Sigmoid colon (tissue), 6 donors: ENCODE measurements at regions not wholly inside any gene's neighbourhood (a gene's known extent, or its start where the extent isn't known, plus 50 kb on each side); places are given as distances from the start of the nearest gene placed in this dataset.

ENCODE experiments used
- DNase-seq: peaks from one replicate; pipeline ENCODE4 v3.0.0-alpha.2; 2019
- H3K27ac ChIP-seq, 4 donors: fragments of 200-600 bp; sonication (generic); one replicate each; pipeline ENCODE4 v1.5.1; 2016 to 2019; ENCODE audit warnings: mild to moderate bottlenecking in 1 of 4
- H3K27me3 ChIP-seq, 3 donors: fragments of 200-600 bp; sonication (generic); one replicate each; pipeline ENCODE4 v1.5.1; 2019; ENCODE audit warnings: mild to moderate bottlenecking in 1 of 3
- H3K36me3 ChIP-seq, 4 donors: fragments of 200-600 bp; sonication (generic); one replicate each; pipeline ENCODE4 v1.5.1; 2016 to 2019
- H3K4me1 ChIP-seq, 4 donors: fragments of 200-600 bp; sonication (generic); one replicate each; pipeline ENCODE4 v1.5.1; 2017 to 2019
- H3K4me3 ChIP-seq, 4 donors: fragments of 200-600 bp; sonication (generic); one replicate each; pipeline ENCODE4 v1.5.1; 2017 to 2019; ENCODE audit warnings: mild to moderate bottlenecking in 2 of 4, moderate library complexity in 1 of 4
- H3K9me3 ChIP-seq, 4 donors: fragments of 200-600 bp in 3 of 4; sonication (generic) in 3 of 4; one replicate each; pipeline versions ENCODE4 v1.5.1 to v1.6.1; 2013 to 2019
- EP300 ChIP-seq, 4 donors: sonication (generic); formaldehyde crosslinking; IDR thresholded peaks; one replicate each; pipeline ENCODE4 v1.6.1; 2017; ENCODE audit warnings: antibody characterized with exemption in 4 of 4
- POLR2A ChIP-seq, 2 donors: fragments of 450-650 bp; IDR thresholded peaks; one replicate each; pipeline ENCODE4 v1.6.1; 2016; ENCODE audit warnings: antibody characterized with exemption in 2 of 2, mild to moderate bottlenecking in 2 of 2, moderate library complexity in 2 of 2
- POLR2AphosphoS5 ChIP-seq, 4 donors: sonication (generic); formaldehyde crosslinking; IDR thresholded peaks; one replicate each; pipeline ENCODE4 v1.6.1; 2017; ENCODE audit warnings: antibody characterized with exemption in 4 of 4
- WGBS, 2 donors: extraction: QIAGEN DNeasy Blood & Tissue Kit; methylation state at CpG; one replicate each; pipeline ENCODE4 v1.1.7; 2013; 5-methylcytosine and 5-hydroxymethylcytosine counted together
- intact Hi-C: fragments of 100-400 bp; cut with DNase I; formaldehyde crosslinking; loops from one replicate; pipeline ENCODE4 v1.15.1; 2023
- TF ChIP-seq, protein P1 (sequence below), 4 experiments: fragments of 450-650 bp in 3 of 4; fragments of 200-600 bp in 1 of 4; IDR thresholded peaks; one replicate each; pipeline ENCODE4 v1.5.1; 2016 to 2019; ENCODE audit warnings: antibody characterized with exemption in 4 of 4, mild to moderate bottlenecking in 3 of 4, moderate library complexity in 2 of 4
- donor health status: healthy with polysubstance abuse.
- donor health status: healthy.

DNA sequence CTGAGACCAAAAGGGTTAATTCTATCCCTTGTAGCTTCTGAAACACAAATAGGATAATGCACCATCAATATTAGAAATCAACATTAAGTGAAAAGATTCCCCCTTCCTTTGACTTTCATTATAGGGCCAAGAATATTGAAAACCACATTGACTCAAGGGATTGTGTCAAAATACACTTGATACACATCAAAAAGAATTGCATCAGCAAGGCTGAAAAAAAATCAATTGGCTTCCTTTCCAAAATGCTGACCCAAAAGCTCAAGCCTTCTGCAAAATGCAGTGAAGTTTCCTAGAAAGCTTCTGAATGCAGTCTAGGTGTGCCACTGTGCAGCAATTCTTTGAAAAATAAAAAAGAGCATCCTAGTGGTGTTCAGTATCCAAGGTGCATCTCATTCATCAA lies 674.4 kb downstream of the TOX3 start:
- H3K9me3 ChIP-seq, result no peaks in the 10 kb centered on the region

DNA sequence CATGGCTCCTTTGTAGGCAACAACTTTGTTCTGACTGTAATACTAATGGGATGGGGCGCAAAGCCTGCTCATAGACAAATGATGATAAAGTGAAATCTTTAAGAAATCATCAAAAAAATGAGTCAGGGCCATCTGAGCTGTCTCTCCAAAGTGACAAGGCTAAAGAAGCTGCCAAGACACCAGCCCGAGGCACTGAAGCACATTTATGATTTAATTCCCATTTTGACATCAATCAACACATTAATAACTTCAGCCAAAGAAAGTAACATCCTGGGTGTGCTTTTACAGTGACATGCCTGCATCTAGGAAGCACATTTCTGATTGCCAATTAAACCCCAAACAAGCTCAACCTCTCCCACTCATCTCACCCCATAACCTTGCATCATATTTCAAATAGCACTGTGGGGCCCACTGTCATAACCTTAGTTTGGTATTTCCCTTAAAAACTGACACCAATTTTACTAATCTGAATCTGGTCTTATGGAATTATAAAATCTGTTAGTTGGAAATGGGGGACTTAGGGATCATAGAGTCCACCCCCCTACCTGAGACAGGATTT lies 676.6 kb downstream of the TOX3 start:
- no peaks in the 10 kb centered on the region for H3K4me1 ChIP-seq
- no peak for DNase-seq
- WGBS, 2 donors, result 74 to 83% methylated on average over 2 of the region's 2 CpGs
- H3K36me3 ChIP-seq, result no peaks in the 10 kb centered on the region
- H3K9me3 ChIP-seq, result no peaks in the 10 kb centered on the region
- no peak overlapping the region for H3K4me3 ChIP-seq
- H3K27ac ChIP-seq, result no peak overlapping the region
- intact Hi-C loops, result no loop called here
- TF ChIP-seq EP300 (IDR thresholded peaks at IDR 0.05) (no peak), POLR2AphosphoS5 (IDR thresholded peaks at IDR 0.05) (no peak), POLR2A (IDR thresholded peaks at IDR 0.05) (no peak)
- TF ChIP-seq, protein P1, sequence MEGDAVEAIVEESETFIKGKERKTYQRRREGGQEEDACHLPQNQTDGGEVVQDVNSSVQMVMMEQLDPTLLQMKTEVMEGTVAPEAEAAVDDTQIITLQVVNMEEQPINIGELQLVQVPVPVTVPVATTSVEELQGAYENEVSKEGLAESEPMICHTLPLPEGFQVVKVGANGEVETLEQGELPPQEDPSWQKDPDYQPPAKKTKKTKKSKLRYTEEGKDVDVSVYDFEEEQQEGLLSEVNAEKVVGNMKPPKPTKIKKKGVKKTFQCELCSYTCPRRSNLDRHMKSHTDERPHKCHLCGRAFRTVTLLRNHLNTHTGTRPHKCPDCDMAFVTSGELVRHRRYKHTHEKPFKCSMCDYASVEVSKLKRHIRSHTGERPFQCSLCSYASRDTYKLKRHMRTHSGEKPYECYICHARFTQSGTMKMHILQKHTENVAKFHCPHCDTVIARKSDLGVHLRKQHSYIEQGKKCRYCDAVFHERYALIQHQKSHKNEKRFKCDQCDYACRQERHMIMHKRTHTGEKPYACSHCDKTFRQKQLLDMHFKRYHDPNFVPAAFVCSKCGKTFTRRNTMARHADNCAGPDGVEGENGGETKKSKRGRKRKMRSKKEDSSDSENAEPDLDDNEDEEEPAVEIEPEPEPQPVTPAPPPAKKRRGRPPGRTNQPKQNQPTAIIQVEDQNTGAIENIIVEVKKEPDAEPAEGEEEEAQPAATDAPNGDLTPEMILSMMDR (IDR thresholded peaks at IDR 0.05), result no peak
- no peaks in the 10 kb centered on the region for H3K27me3 ChIP-seq

More for the DNA sequence above, 674.4 kb downstream of the TOX3 start:
- no peak for TF ChIP-seq EP300 (IDR thresholded peaks at IDR 0.05)
- no peak for TF ChIP-seq POLR2AphosphoS5 (IDR thresholded peaks at IDR 0.05)
- TF ChIP-seq POLR2A (IDR thresholded peaks at IDR 0.05), result no peak
- TF ChIP-seq, protein P1 (IDR thresholded peaks at IDR 0.05), result no peak
- no peak overlapping the region for H3K4me3 ChIP-seq
- no peaks in the 10 kb centered on the region for H3K27me3 ChIP-seq
- H3K36me3 ChIP-seq, result no peaks in the 10 kb centered on the region
- no peak overlapping the region for H3K27ac ChIP-seq
- intact Hi-C loops, result no loop called here
- H3K4me1 ChIP-seq, result no peaks in the 10 kb centered on the region
- DNase-seq, result no peak

DNA sequence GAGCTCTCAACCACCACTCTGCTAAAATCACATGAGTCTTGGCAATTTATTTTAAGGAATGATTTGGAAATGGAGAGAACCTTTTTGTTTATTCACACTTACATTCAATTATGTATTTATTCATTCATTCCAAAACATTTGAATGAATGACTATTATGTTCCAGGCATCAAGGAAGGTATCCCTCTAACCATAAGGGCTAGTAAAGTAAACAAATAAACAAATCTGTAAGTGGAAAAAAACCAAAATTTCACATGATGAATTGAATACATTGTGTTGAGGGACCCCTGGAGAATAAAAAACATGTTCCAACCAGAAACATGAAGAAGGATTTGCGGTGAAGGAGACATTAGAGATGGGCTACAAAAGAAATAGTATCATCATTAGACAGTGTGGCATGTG lies 677.8 kb downstream of the TOX3 start:
- no peak overlapping the region for H3K27ac ChIP-seq
- H3K36me3 ChIP-seq, result no peaks in the 10 kb centered on the region
- no peaks in the 10 kb centered on the region for H3K27me3 ChIP-seq
- WGBS, 2 donors, result 94 to 98% methylated on average over 1 of the region's 1 CpG
- no peak for DNase-seq
- H3K9me3 ChIP-seq, result no peaks in the 10 kb centered on the region
- no peaks in the 10 kb centered on the region for H3K4me1 ChIP-seq
- TF ChIP-seq, protein P1 (IDR thresholded peaks at IDR 0.05), result no peak
- TF ChIP-seq EP300 (IDR thresholded peaks at IDR 0.05) (no peak), POLR2A (IDR thresholded peaks at IDR 0.05) (no peak), POLR2AphosphoS5 (IDR thresholded peaks at IDR 0.05) (no peak)
- H3K4me3 ChIP-seq, result no peak overlapping the region
- intact Hi-C loops, result no loop called here

DNA sequence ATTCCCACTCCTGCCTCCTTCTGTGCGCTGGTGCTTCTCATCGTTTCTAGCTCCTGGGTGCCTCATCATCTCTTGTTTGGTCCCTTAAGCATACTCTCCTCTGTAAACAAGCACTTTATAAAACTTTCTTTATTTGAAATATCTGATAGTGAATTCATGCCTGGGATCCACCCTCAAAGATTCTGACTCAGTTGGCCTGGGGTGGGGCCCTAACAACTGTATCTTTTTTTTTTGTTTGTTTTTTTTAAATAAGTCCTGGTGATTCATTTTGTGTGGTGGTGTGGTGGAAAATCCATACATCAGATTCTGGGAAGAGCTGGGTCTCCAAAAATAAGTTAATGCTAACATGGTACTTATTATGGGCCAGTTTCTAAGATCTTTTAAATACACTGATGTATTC lies 678.3 kb downstream of the TOX3 start:
- TF ChIP-seq EP300 (IDR thresholded peaks at IDR 0.05) (no peak), POLR2AphosphoS5 (IDR thresholded peaks at IDR 0.05) (no peak), POLR2A (IDR thresholded peaks at IDR 0.05) (no peak)
- TF ChIP-seq, protein P1 (IDR thresholded peaks at IDR 0.05), result no peak
- no peak overlapping the region for H3K4me3 ChIP-seq
- no peaks in the 10 kb centered on the region for H3K36me3 ChIP-seq
- no peaks in the 10 kb centered on the region for H3K9me3 ChIP-seq
- no peak for DNase-seq
- H3K27ac ChIP-seq, result no peak overlapping the region
- no peaks in the 10 kb centered on the region for H3K4me1 ChIP-seq
- no peaks in the 10 kb centered on the region for H3K27me3 ChIP-seq
- 77 to 90% methylated on average over 2 of the region's 2 CpGs for WGBS, 2 donors
- intact Hi-C loops, result no loop called here

DNA sequence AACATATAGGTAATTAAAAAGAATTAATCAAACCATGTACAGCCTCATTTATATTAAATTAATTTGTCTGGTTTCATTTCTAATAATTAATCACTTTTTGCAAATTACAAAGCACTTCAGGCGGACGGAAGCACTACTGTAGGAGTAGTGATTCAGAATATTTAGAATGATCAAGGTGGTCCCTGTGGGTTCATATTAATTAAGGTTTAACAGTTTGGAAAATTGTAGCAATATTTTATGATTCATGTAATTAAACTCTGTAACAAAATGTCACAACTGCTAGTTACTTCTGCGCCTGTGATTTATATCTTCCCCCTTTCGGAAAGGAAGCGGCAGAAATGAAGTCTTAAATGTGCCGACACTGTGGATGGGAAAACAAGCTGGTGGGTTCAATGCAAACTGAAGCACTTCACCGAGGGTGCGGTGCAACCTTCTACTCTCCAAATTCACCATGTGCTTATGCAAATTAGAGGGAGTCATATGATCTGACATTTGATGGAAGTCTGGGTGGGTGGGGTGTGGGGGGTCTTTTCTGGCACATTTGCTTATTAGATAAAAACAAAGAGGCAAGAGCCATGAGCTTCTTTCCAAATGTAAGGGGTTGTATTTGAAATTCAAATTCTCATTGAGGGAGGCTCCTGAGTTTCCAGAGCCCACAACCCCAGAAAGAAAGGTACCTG lies 679.4 kb downstream of the TOX3 start:
- Histone ChIP-seq H3K27me3 (no peaks in the 10 kb centered on the region), H3K36me3 (no peaks in the 10 kb centered on the region), H3K9me3 (no peaks in the 10 kb centered on the region), H3K4me3 (no peak overlapping the region), H3K27ac (no peak overlapping the region), H3K4me1 (no peaks in the 10 kb centered on the region)
- intact Hi-C loops, result no loop called here
- 80 to 84% methylated on average over 8 of the region's 8 CpGs for WGBS, 2 donors
- TF ChIP-seq EP300 (IDR thresholded peaks at IDR 0.05) (no peak), POLR2A (IDR thresholded peaks at IDR 0.05) (no peak), POLR2AphosphoS5 (IDR thresholded peaks at IDR 0.05) (no peak)
- TF ChIP-seq, protein P1 (IDR thresholded peaks at IDR 0.05), result no peak
- no peak for DNase-seq
